ENCODE measurements at regions not wholly inside any gene's neighbourhood (a gene's known extent, or its start where the extent isn't known, plus 50 kb on each side); places are given as distances from the start of the nearest gene placed in this dataset.

- TF ChIP-seq, protein P1, sequence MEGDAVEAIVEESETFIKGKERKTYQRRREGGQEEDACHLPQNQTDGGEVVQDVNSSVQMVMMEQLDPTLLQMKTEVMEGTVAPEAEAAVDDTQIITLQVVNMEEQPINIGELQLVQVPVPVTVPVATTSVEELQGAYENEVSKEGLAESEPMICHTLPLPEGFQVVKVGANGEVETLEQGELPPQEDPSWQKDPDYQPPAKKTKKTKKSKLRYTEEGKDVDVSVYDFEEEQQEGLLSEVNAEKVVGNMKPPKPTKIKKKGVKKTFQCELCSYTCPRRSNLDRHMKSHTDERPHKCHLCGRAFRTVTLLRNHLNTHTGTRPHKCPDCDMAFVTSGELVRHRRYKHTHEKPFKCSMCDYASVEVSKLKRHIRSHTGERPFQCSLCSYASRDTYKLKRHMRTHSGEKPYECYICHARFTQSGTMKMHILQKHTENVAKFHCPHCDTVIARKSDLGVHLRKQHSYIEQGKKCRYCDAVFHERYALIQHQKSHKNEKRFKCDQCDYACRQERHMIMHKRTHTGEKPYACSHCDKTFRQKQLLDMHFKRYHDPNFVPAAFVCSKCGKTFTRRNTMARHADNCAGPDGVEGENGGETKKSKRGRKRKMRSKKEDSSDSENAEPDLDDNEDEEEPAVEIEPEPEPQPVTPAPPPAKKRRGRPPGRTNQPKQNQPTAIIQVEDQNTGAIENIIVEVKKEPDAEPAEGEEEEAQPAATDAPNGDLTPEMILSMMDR (IDR thresholded peaks at IDR 0.05; ENCODE audit: poor library complexity) = no peak
- TF ChIP-seq EZH2 (IDR thresholded peaks at IDR 0.05; ENCODE audit: borderline replicate concordance) (no peak), EZH2phosphoT487 (IDR thresholded peaks at IDR 0.05; ENCODE audit: low read depth, severe bottlenecking, unreplicated experiment) (no peak)
These were observed 80.3 kb downstream of the RTP5 start for GRCh38 chr2:241949736-241950412.
